NCI-H2081 (cell line): ENCODE measurements at regions not wholly inside any gene's neighbourhood (a gene's known extent, or its start where the extent isn't known, plus 50 kb on each side); places are given as distances from the start of the nearest gene placed in this dataset.
"Not testable (repeated sequence)": the region's sequence is repeated elsewhere in the genome, so short reads cannot be mapped to it uniquely, and the experiment has no call there.

Experiments used
- DNase-seq, 2 experiments: peaks; one replicate each; lab custom pipeline; 2025; lab: John Stamatoyannopoulos, UW

DNA sequence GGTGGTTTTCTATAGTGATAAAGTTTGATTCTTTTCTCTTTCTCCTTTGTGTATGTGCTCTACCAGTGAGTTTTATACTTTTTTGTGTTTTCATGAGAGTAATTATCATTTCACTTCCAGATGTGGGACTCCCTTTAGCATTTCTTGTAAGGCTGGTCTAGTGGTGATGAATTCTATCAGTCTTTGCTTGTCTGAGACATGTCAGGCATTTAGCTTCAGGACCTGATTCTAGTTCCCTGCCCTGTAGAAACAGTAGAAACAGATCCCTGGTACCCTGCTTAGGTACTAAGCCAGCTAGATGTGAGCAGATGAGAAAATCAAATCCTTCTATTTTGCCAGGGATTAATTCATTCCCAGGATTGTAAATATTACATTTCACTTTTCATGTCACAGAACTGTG, 203.7 kb downstream of the ALG10 start:
- not testable (repeated sequence) for DNase-seq

GRCh38 chr12:34228046-34228445, 205.8 kb downstream of the ALG10 start:
- DNase-seq = not testable (repeated sequence)

DNA sequence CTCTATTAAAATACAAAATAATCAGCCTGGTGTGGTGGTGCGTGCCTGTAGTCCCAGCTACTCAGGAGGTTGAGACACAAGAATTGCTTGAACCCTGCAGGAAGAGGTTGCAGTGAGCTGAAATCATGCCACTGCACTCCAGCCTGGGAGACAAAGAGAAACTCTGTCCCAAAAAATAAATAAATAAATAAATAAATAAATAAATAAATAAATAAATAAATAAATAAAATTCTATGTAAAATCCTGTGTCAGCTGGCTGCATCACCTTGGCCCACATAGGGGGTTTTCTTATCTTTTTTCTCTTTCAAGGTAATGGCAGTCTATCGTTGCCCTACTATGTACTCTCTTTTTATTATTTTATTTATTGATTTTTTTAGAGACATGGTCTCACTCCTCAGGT, 206.7 kb downstream of the ALG10 start:
- not testable (repeated sequence) for DNase-seq

DNA sequence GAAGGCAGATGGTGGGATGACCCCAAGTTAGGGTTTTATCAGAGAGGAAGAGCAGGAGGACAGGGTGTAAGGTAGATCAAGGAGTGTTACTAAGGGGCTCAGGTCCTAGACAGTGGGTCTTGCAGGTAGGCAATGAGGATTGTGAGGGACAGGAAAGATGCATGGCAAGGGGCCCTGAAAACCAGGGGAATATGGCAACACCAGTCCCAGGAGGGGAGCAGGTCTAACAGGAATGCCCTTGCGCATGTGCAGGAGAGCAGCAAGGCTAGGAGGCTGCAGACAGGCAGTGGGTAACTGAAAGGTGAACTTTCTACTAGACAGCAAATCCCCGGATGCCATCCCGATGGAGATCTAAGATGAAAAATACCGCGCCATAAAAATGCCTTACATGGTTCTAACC, 211.3 kb downstream of the ALG10 start:
- DNase-seq = no peak

DNA sequence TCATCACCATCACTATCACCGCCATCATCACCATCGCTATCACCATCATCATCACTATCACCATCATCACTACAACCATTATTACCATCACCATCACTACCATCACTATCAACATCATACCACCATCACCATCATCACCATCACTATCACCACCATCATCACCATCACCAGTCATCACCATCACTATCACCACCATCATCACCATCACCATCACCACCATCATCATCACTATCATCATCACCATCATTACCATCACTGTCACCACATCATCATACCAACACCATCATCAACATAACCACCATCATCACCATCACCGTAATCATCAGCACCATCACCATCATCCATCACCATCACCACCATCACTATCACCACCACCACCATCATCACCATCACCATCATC, 213.8 kb downstream of the ALG10 start:
- no peak for DNase-seq

DNA sequence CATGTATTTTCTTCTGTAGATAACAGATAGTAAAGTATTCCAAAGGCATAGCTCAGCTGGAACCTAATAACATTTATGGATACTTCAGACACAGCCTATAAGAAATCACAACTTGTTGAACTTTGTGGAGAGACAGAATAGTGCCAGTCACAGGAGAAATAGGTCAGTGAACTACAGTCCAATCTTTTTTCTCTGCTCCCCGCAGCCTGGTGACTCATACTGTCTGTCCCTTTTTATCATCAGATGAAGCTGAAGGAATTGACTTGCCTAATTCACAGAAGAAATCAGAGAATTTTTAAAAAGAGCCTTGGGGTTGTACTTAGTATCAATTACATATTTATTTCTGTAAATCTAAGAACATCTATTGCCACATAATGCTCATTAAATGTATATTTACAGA, 222.3 kb downstream of the ALG10 start:
- DNase-seq = no peak

- no peak for DNase-seq
Measured at GRCh38 chr12:34249271-34249670, 227.0 kb downstream of the ALG10 start.

DNA sequence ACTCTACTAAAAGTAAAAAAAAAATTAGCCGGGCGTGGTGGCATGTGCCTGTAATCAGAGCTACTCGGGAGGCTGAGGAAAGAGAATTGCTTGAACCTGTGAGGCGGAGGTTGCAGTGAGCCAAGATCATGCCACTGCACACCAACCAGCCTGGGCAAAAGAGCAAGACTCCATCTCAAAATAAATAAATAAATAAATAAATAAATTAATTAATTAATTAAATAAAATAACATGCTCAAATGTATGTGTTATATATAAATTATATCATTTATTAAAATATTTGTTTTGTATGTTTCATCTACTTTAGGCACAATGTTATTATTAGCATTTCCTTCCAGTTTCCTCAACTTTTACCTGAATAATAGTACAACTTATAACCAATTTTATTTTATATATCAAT, 229.6 kb downstream of the ALG10 start:
- DNase-seq = not testable (repeated sequence)

GRCh38 chr12:34253674-34254073, 231.4 kb downstream of the ALG10 start:
- DNase-seq = no peak

GRCh38 chr12:34257093-34257492, 234.8 kb downstream of the ALG10 start:
- DNase-seq = no peak

GRCh38 chr12:34262140-34262539, 239.8 kb downstream of the ALG10 start:
- DNase-seq = not testable (repeated sequence)

DNA sequence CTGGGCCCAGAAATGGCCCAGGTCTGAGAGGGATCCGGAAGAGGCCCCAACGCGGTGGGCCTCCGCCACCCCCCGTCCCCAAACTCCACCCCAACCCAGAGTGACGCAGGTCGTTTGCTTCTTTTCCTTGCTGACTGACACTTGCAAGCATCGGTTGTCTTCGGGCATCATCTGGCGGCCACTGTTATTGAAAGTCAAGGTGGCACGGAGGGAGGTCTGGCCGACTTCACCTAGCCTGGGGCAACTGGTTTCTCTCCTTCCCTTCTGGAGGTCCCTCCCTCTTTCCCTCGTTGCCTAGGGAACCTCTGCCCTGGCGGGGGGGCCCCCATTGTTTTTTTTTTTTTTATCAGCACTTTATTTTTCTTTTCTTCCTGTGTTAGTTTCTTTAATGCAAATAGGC, 241.8 kb downstream of the ALG10 start:
- no peak for DNase-seq

DNA sequence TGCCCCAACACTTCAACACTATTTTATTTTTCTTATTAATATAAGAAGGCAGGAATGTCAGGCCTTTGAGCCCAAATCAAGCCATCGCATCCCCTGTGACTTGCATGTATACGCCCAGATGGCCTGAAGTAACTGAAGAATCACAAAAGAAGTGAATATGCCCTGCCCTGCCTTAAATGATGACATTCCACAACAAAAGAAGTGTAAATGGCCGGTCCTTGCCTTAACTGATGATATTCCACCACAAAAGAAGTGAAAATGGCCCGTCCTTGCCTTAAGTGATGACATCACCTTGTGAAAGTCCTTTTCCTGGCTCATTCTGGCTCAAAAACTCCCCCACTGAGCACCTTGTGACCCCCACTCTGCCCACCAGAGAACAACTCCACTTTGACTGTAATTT, 251.4 kb downstream of the ALG10 start:
- not testable (repeated sequence) for DNase-seq

DNA sequence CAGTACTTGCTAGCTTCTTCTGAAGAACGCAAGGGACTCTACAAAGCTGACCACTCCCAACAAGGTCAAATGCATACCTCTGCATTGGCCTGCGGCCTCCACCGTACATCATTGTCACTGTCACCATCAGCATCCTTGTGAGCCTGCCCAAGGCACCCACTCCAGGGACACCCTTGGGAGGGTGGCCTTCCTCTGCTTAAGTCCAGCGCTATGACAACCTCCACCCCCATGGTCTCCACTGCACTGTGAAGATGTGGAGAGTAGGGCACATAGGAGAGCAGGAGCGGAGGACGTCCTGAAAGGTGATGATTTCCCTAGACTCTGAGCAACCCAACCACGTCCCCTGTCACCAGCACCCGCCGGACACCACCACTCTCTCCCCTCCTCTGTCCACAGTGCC, 252.8 kb downstream of the ALG10 start:
- DNase-seq = no peak

- no peak for DNase-seq
Measured at GRCh38 chr12:34286483-34286882, 264.2 kb downstream of the ALG10 start.

- DNase-seq = no peak
Measured at GRCh38 chr12:34286934-34287333, 264.6 kb downstream of the ALG10 start.

DNA sequence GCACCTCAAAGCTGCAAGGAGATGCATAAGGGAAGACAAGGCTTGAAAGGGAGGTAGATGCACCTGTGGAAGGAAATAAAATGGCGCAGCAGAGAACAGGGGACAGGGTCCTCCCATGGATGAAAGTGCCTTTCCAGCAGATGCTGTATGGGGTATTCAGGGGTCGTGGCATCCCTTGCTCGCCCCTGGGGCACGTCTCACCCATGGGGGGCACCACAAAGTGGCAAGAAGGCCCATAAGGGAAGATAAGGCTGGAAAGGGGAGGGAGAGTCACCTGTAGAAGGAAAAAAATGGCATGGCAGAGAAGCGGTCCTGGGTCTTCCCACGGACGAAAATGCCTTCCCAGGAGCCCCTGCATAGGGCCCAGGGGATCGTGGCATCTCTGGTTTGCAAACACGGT, 265.1 kb downstream of the ALG10 start:
- no peak for DNase-seq

GRCh38 chr12:34287986-34288962, 266.0 kb downstream of the ALG10 start:
- no peak for DNase-seq

DNA sequence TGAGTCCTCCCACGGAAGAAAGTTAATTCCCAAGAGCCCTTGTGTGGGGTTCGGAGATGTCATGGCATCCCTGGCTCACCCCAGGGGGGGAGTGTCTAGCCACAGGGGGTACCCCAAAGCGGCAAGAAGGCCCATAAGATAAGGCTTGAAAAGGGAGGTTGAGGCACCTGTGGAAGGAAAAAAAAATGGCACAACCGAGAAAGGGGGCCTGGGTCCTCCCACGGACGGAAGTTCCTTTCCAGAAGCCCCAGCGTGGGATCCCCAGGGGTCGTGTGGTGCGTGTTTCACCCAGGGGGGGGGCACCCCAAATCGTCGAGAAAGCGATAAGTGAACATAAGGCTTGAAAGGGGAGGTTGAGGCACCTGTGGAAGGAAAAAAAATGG, 266.7 kb downstream of the ALG10 start:
- DNase-seq = no peak

DNA sequence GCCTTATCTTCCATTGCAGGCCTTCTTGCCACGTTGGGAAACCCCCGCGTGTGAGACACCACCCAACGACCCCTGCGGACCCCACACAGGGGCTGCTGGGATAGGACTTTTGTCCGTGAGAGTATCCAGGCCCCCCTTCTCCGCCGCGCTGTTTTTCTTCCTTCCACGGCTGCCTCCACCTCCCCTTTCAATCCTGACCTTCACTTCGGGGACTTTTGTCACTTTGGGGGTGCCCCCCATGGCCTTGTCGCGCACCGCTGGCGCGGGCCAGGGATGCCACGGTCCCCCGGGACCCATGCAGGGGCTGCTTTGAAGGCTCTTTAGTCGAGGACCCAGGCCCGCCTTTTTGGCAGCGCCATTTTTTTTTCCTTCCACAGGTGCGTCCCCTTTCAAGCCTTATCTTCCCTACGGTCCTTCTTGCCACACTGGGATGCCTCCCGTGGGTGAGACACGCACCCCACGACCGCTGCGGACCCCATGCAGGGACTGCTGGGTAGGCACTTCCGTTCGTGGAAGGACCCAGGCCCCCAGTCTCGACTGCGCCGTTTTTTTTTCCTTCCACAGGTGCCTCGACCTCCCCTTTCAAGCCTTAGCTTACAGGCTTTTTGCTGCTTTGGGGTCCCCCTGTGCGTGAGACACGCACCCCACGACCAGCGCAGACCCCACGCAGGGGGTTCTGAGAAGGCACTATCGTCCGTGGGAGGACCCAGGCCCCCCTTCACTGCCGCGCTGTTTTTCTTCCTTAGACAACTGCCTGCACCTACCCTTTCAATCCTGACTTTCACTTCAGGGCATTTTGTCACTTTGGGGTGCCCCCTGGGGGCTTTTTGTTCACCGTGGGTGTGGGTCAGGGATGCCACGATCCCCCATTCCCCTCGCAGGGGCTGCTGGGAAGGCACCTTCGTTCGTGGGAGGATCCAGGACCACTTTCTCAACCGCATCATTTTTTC, 267.4 kb downstream of the ALG10 start:
- DNase-seq = no peak

DNA sequence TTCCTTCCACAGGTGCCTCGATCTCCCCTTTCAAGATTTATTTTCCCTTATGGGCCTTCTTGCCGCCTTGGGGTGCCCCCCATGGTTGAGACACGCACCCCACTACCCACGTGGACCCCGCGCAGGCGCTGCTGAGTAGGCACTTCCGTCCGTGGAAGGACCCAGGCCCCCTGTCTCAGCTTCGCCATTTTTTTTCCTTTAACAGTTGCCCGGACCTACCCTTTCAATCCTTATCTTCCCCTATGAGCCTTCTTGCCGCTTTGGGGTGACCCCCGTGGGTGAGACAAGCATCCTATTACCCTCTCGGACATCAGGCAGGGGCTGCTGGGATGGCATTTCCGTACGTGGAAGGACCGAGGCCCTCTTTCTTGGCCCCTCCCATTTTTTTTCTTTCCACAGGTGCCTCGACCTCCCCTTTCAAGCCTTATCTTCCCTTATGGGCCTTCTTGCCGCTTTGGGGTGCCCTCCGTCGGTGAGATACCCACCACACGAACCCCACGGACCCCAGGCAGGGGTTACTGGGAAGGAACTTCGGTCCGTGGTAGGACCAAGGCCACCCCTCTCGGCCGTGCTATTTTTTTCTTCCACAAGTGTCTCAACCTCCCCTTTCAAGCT, 268.2 kb downstream of the ALG10 start:
- no peak for DNase-seq

DNA sequence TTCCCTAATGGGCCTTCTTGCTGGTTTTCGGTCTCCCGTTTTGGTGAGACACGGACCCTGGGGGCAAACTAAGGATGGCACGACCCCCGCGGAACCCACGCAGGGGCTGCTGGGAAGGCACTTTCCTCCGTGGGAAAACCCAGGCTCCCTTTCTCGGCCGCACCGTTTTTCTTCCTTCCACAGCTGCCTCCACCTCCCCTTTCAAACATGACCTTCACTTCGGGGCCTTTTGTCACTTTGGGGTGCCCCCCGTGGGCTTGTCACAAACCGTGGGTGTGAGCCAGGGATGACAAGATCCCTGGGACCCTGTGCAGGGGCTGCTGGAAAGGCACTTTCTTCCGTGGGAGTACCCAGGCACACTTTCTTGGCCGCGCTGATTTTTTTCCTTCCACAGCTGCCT, 268.7 kb downstream of the ALG10 start:
- DNase-seq = no peak
